Stimulated activated memory B cell treated with anti-CD40 and anti-IgM and Interleukin-4, amounts not matched to agents 10 μg/mL and 1 μg/mL and 100 μg/mL, for 72 hours (primary cell): ENCODE measurements at regions not wholly inside any gene's neighbourhood (a gene's known extent, or its start where the extent isn't known, plus 50 kb on each side); places are given as distances from the start of the nearest gene placed in this dataset.
"Not testable (repeated sequence)": the region's sequence is repeated elsewhere in the genome, so short reads cannot be mapped to it uniquely, and the experiment has no call there.

ENCODE experiments used
- ATAC-seq: fragments of 150-1000 bp; cut with Tn5 transposase; 2 replicates; pipeline ENCODE4 v1.10.0; 2021
- H3K27ac Mint-ChIP-seq: one replicate; pipeline ENCODE4 v1.8.0; 2022; ENCODE audit warnings: mild to moderate bottlenecking, mixed read lengths
- H3K27me3 Mint-ChIP-seq: one replicate; pipeline ENCODE4 v1.8.0; 2022; ENCODE audit warnings: mixed read lengths
- H3K36me3 Mint-ChIP-seq: one replicate; pipeline ENCODE4 v1.8.0; 2022; ENCODE audit warnings: mixed read lengths
- H3K4me1 Mint-ChIP-seq: one replicate; pipeline ENCODE4 v1.8.0; 2022; ENCODE audit warnings: mixed read lengths
- H3K4me3 Mint-ChIP-seq: one replicate; pipeline ENCODE4 v1.8.0; 2022; ENCODE audit warnings: mild to moderate bottlenecking, moderate library complexity, mixed read lengths
- H3K9me3 Mint-ChIP-seq: one replicate; pipeline ENCODE4 v1.8.0; 2022; ENCODE audit warnings: mixed read lengths

DNA sequence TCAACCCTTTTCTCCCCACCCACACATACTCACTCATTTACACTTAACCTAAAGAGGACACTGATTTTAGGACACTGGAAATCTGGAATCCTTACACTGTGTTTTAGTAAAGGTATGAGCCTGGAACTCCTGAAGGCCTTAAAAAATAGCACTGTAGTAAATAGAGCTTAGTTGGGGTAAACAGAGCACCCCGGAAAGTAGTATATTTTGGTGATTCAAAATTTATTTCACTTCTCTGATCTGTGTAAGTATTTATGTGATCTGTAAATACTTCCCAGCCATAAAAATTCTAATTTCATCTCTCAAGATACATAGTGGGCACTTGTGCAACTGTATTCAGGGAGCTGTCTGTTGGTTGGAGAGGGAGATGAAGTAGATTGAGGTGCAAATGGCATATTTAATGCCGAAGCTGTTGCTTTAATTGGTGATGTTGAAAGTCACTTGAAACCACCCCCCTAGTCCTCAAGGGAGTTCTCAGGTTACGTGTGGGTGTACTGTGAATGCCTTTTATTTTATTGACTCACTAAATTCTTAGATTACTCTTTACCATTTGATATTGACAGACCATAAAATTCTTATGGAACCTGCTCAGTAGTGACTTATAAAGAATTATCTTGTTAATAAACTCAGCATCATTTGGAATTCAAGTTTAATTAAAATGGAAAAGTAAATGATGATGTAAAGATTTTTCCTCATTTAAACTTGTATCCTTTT, 154.9 kb downstream of the SOX4 start:
- no peak for ATAC-seq
- no peaks in the 10 kb centered on the region for H3K36me3 Mint-ChIP-seq
- H3K27me3 Mint-ChIP-seq = no peaks in the 10 kb centered on the region
- H3K4me3 Mint-ChIP-seq = no peak overlapping the region
- no peaks in the 10 kb centered on the region for H3K9me3 Mint-ChIP-seq
- no peak overlapping the region for H3K27ac Mint-ChIP-seq
- no peaks in the 10 kb centered on the region for H3K4me1 Mint-ChIP-seq

DNA sequence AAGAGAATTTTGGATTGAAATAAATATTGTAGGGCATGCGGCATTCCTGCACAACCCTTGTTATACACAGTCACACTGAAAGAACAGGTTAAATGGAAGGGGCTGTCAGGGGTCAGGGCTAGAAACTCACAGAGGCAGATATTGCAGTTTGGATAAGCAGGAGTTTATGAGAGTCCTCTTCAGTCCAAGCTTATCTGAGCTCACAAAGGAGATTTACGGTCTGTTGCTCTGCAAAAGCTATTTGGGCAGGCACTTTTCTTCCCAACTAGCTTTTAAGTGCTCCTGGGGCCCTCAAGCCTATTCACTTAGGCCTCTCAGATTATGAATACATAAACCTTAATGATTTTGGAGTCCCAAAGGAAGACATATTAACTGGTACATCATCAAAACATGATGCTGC, 156.2 kb downstream of the SOX4 start:
- Mint-ChIP-seq H3K4me3 (no peak overlapping the region), H3K36me3 (no peaks in the 10 kb centered on the region), H3K27ac (no peak overlapping the region), H3K4me1 (no peaks in the 10 kb centered on the region), H3K9me3 (no peaks in the 10 kb centered on the region), H3K27me3 (no peaks in the 10 kb centered on the region)
- no peak for ATAC-seq

DNA sequence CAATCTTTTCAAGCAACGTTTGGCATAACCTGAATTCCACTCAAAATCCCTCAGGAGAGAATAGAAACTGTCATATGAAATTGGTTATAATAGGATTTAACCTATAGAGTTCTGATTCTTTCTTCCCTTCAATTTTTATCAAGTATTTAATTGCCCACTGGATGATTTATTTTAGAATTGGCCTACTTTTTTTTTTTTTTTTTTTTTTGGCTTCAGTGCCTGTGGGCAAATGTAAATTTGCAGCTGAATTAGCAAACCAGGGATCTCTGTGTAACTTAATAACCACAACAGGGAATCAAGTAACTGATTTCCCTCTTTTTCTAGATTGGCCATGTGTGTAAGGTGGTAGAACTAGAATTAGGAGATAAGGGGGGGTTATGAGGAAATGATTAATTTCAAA, 157.0 kb downstream of the SOX4 start:
- H3K27me3 Mint-ChIP-seq = no peaks in the 10 kb centered on the region
- no peak for ATAC-seq

DNA sequence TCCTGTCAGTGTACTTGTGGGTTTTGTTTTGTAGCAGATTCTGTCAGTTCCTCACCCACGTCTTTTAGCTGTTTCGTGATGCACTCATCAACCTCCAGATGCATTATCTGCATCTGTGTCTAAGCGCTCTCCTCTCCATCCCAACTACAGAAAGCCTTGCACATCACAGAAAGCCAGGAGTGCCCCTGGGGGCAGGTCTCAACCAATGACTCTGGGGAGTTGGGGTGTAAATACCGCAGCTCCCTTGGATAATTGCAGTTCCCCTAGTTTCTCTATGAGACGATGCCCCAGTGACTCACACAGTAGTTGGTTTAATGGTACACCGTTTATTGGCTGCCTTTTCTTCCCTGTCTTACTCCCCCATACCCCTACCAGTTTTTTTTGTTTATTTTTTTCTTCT, 158.1 kb downstream of the SOX4 start:
- ATAC-seq = no peak
- Mint-ChIP-seq H3K9me3 (no peaks in the 10 kb centered on the region), H3K27ac (no peak overlapping the region)

More for the DNA sequence above, 157.0 kb downstream of the SOX4 start:
- no peaks in the 10 kb centered on the region for H3K9me3 Mint-ChIP-seq
- no peaks in the 10 kb centered on the region for H3K4me1 Mint-ChIP-seq
- no peaks in the 10 kb centered on the region for H3K36me3 Mint-ChIP-seq
- H3K27ac Mint-ChIP-seq = no peak overlapping the region
- no peak overlapping the region for H3K4me3 Mint-ChIP-seq

DNA sequence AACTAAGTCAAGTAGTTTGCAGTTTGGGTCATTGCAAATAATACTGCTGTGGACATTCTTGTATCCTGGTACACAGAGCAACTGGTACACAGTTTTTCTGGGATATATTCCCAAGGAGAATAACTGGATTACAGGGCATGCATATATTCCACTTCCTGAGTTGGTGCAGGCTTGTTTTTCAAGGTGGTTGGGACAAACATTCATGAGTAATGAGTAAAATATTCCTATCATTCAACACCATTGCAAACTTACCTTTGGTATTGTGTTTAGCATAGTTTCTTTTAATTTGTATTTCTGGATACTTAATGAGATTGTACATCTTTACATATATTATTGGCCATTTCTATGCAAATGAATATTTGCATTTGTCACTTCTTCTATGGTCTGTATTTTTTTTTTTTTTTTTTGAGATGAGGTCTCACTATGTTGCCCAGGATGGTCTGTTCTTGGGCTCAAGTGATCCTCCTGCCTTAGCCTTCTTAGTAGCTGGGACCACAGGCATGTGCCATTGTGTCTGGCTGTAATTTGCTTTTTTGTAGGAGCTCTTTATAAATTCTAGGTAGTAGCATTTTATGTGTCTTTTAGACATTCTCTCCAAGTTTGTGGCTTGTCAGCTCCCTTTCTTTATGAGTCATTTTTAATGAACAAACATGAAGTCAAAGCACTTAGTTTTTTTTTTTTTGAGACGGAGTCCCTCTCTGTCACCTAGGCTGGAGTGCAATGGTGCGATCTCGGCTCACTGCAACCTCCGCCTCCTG, 158.7 kb downstream of the SOX4 start:
- H3K27ac Mint-ChIP-seq = no peak overlapping the region
- no peaks in the 10 kb centered on the region for H3K36me3 Mint-ChIP-seq
- peaks cover 1% of the 10 kb centered on the region for H3K9me3 Mint-ChIP-seq
- H3K4me1 Mint-ChIP-seq = no peaks in the 10 kb centered on the region
- H3K4me3 Mint-ChIP-seq = no peak overlapping the region
- ATAC-seq = no peak
- H3K27me3 Mint-ChIP-seq = no peaks in the 10 kb centered on the region

More for the DNA sequence above, 158.1 kb downstream of the SOX4 start:
- Mint-ChIP-seq H3K4me1 (no peaks in the 10 kb centered on the region), H3K4me3 (no peak overlapping the region), H3K27me3 (no peaks in the 10 kb centered on the region), H3K36me3 (no peaks in the 10 kb centered on the region)

DNA sequence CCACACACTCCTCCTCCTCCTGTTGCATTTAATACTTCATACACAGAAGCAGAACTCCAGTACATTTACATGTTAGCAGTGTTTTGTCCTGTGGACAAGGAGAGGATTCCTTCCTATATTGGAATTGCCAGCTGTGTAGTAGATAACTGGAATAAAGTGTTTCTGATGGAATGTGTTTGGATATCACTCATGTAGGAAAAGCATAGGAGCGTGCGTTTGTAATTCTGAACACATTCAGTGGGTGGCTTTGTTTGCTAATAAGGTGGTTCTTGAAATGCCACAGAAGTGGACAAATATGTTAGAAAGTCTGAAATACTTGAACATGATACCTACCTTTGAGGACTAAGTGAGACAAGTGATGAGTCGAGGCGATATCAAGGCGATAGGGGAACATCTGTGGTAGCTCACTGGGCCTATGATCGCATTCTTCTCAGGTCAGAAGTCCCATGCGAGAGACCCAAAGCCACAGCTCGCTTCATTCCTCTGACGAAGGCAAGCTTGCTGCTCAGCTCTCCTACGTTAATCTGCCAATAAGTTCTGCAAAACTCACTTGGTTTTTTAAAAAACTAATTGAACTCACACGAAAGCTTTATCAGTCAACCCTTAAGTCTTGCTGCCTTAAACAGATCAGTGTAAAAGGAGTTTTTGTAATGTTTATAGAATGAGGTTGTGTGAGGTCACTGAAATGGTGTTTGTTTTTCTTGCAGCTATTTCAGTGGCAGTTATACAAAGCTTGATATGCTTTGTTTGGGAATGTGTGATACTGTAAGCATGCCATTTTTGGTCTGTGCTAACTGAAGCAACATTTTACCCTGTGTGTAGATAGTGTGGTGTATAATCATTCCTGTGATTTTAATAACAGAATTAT, 159.9 kb downstream of the SOX4 start:
- no peaks in the 10 kb centered on the region for H3K36me3 Mint-ChIP-seq
- no peak overlapping the region for H3K27ac Mint-ChIP-seq
- no peak for ATAC-seq
- no peak overlapping the region for H3K4me3 Mint-ChIP-seq
- H3K27me3 Mint-ChIP-seq = no peaks in the 10 kb centered on the region
- H3K9me3 Mint-ChIP-seq = peaks cover 3% of the 10 kb centered on the region
- H3K4me1 Mint-ChIP-seq = no peaks in the 10 kb centered on the region

DNA sequence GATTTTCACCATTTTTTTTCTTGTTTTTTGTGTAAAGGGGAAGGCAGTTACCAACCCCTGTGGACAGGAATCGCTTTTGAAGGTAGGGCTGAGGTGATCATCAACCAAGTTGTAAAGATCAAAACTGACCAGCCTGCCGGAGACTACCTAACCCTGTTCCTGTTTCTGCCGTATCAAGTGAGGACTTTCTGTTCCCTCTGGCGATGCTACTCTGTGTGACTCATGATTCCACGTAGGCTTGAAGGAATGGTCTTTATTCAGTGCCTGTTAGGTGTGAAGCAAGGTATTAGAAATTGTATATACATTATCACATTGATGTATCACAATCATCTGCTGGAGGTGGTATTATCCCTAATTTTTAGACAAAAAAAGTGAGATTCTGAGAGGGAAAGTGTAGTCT, 161.3 kb downstream of the SOX4 start:
- ATAC-seq = no peak
- H3K4me3 Mint-ChIP-seq = no peak overlapping the region
- H3K9me3 Mint-ChIP-seq = peaks cover 3% of the 10 kb centered on the region
- no peaks in the 10 kb centered on the region for H3K27me3 Mint-ChIP-seq
- no peaks in the 10 kb centered on the region for H3K4me1 Mint-ChIP-seq
- H3K36me3 Mint-ChIP-seq = no peaks in the 10 kb centered on the region
- no peak overlapping the region for H3K27ac Mint-ChIP-seq

DNA sequence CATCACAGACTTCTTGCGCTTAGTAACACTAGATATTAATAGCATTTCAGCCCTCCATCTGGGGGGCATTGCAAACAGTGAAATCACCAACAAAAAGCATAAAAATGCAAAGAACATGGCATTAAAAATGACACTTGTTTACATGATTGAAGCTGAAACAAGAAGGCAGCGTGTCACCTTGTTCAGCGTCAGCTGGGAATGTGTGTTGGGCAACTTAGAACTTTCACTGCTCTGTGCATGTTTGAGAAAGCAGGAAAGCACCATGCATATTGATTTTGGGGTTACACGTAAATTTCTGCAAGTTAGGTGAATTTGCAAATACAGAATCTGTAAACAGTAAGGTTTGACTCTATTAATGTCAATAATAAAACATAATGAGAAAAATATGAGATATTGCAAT, 162.9 kb downstream of the SOX4 start:
- Mint-ChIP-seq H3K4me1 (no peaks in the 10 kb centered on the region), H3K36me3 (no peaks in the 10 kb centered on the region), H3K4me3 (no peak overlapping the region), H3K27me3 (no peaks in the 10 kb centered on the region), H3K27ac (no peak overlapping the region), H3K9me3 (peaks cover 3% of the 10 kb centered on the region)
- no peak for ATAC-seq

DNA sequence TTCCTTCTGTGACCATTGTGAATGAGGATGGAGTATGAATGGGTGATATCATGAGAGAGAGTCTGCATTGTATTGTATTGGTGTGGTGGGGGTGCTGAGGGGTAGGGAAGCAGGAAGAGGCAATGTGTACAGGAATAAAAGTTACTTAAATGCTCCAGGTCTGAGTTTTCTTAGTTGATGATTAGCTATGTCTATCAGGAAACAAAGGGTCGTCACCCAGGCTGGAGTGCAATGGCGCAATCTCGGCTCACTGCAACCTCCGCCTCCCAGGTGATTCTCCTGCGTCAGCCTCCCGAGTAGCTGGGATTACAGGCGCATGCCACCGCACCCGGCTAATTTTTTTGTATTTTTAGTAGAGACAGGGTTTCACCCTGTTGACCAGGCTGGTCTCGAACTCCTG, 163.8 kb downstream of the SOX4 start:
- H3K27me3 Mint-ChIP-seq, ATAC-seq, H3K4me3 Mint-ChIP-seq, H3K27ac Mint-ChIP-seq, H3K9me3 Mint-ChIP-seq, H3K4me1 Mint-ChIP-seq, H3K36me3 Mint-ChIP-seq: not testable (repeated sequence)

DNA sequence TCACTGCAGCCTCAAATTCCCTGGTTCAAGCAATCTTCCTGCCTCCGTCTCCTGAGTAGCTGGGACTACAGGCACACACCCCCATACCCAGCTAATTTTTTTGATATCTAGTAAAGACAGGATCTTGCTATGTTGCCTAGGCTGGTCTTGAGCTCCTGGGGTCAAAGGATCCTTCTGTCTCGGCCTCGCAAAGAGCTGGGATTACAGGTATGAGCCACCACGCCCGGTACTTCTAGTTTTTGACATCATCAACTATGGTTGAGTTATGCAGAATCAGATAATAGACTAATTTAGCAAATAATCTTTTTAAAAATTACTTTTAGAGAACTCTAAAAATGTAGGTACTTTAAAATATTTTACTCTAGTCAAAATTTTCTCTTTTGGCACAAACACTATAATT, 166.2 kb downstream of the SOX4 start:
- Mint-ChIP-seq H3K27me3 (no peaks in the 10 kb centered on the region), H3K4me3 (no peak overlapping the region), H3K9me3 (peaks cover 3% of the 10 kb centered on the region), H3K36me3 (no peaks in the 10 kb centered on the region), H3K27ac (no peak overlapping the region), H3K4me1 (no peaks in the 10 kb centered on the region)
- ATAC-seq = no peak

DNA sequence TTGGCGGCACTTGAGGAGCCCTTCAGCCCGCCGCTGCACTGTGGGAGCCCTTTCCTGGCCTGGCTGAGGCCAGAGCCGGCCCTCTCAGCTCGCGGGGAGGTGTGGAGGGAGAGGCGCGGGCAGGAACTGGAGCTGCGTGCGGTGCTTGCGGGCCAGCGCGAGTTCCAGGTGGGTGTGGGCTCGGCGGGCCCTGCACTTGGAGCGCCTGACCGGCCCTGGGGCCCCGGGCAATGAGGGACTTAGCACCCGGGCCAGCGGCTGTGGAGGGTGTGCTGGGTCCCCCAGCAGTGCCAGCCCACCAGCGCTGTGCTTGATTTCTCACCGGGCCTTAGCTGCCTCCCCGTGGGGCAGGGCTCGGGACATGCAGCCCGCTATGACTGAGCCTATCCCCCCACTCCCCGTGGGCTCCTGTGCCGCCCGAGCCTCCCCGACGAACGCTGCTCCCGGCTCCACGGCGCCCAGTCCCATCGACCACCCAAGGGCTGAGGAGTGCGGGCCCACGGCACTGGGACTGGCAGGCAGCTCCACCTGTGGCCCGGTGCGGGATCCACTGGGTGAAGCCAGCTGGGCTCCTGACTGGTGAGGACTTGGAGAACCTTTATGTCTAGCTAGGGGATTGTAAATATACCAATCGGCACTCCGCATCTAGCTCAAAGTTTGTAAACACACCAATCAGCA, 167.6 kb downstream of the SOX4 start:
- not testable (repeated sequence) for H3K27me3 Mint-ChIP-seq, H3K36me3 Mint-ChIP-seq, H3K9me3 Mint-ChIP-seq, ATAC-seq, H3K4me3 Mint-ChIP-seq, H3K4me1 Mint-ChIP-seq, H3K27ac Mint-ChIP-seq

DNA sequence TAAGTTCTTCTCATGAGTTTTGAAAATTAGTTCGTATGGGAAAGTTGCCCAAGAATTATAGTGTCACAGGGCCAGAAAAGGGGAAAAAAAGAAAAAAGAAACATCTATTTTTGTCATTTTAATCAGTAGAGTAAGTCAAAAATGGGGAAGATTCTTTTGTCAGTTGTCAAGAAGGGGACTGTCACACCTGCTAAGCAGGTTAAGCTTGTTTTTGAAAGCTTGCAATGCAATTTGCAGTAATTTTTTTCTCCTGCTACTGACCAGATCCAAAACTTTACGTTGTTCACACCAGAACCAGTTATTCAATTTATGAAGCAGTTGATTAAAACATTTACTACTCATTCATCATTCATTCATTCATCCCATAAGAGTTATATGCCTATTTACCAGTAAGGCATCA, 171.4 kb downstream of the SOX4 start:
- no peaks in the 10 kb centered on the region for H3K27me3 Mint-ChIP-seq
- no peaks in the 10 kb centered on the region for H3K9me3 Mint-ChIP-seq
- H3K27ac Mint-ChIP-seq = no peak overlapping the region
- ATAC-seq = no peak
- no peaks in the 10 kb centered on the region for H3K4me1 Mint-ChIP-seq
- no peak overlapping the region for H3K4me3 Mint-ChIP-seq
- no peaks in the 10 kb centered on the region for H3K36me3 Mint-ChIP-seq

DNA sequence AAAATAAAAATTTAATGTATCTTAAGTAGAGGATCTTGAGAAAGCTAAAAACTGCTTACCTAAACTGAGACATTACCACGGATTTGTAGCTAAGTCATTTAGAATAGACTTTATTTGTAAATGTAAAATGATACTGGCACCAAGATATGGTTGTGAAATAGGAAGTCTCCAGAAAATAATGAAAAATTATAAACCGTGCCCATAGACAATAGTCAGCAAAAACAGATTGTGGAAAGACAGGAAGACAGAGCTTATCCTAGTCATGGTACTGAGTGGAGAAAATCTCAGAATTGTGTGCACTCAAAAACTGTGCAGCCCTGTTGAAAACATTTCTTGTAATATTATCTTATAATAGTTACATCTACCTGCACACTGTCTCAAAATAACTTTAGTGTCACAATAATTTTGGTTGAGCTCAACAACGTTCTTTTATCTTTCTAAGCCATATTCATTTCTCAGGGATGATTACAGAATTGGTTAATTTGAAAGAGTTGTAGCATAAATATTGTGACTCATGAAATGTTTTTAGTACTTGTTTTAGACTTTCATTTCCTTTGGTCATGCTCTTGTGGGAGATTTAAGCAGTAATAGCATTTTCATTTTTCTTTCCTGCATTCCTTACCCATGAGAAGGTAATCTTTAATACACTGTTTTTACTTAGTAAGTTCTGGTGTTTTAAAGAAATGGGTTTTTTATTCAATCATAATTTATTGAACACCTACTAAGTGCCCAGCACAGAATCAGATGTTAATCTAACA, 174.5 kb downstream of the SOX4 start:
- Mint-ChIP-seq H3K36me3 (no peaks in the 10 kb centered on the region), H3K27me3 (no peaks in the 10 kb centered on the region), H3K4me1 (no peaks in the 10 kb centered on the region), H3K9me3 (peaks cover 3% of the 10 kb centered on the region), H3K27ac (no peak overlapping the region), H3K4me3 (no peak overlapping the region)
- ATAC-seq = no peak

DNA sequence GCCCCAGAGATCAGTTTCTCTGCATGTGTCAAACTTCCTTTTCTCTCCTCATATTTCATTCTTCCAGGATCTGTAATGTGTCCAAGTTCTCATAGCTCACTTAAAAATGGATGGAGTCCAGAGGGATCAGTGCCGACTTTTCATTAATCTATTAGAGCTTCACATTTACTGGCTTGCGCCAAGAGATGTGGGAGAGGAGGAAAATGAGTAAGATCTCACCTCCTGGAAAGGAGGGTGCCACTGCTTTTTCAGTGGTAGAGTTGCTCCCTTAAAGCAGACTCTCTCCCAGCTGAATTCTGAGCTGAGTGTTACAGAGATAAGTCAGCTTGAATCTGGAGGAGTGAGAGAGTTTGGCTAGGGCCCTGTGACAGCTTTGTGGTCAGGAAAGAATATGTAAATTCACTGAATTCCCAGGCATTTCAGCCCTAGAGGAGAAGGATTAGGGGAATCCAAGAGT, 175.9 kb downstream of the SOX4 start:
- no peak overlapping the region for H3K27ac Mint-ChIP-seq
- no peaks in the 10 kb centered on the region for H3K4me1 Mint-ChIP-seq
- ATAC-seq = no peak
- no peak overlapping the region for H3K4me3 Mint-ChIP-seq
- H3K36me3 Mint-ChIP-seq = no peaks in the 10 kb centered on the region
- no peaks in the 10 kb centered on the region for H3K27me3 Mint-ChIP-seq
- peaks cover 3% of the 10 kb centered on the region for H3K9me3 Mint-ChIP-seq
